T-helper 17 cell (primary cell): ENCODE measurements at regions not wholly inside any gene's neighbourhood (a gene's known extent, or its start where the extent isn't known, plus 50 kb on each side); places are given as distances from the start of the nearest gene placed in this dataset.

Source experiments
- ATAC-seq: fragments of 150-1000 bp; cut with Tn5 transposase; 2 replicates; pipeline ENCODE4 v1.10.0; 2021; ENCODE audit warnings: mild to moderate bottlenecking, moderate library complexity
- DNase-seq, 3 donors: peaks; one replicate each; pipeline versions ENCODE4 v3.0.0 to v3.0.0-alpha.2; 2020 to 2021
- H3K9me3 ChIP-seq: one replicate; pipeline ENCODE4 v1.7.0; 2013; ENCODE audit warnings: low read length, mild to moderate bottlenecking; ENCODE audit not compliant: control insufficient read depth, poor library complexity, severe bottlenecking
- H3K27ac Mint-ChIP-seq: one replicate; pipeline ENCODE4 v1.8.0; 2022; ENCODE audit warnings: mild to moderate bottlenecking, moderate library complexity, mixed read lengths
- H3K27me3 Mint-ChIP-seq: one replicate; pipeline ENCODE4 v1.8.0; 2022; ENCODE audit warnings: mixed read lengths
- H3K36me3 Mint-ChIP-seq: one replicate; pipeline ENCODE4 v1.8.0; 2022; ENCODE audit warnings: low read depth, mixed read lengths
- H3K4me1 Mint-ChIP-seq: one replicate; pipeline ENCODE4 v1.8.0; 2022; ENCODE audit warnings: mild to moderate bottlenecking, mixed read lengths
- H3K4me3 Mint-ChIP-seq: one replicate; pipeline ENCODE4 v1.8.0; 2022; ENCODE audit warnings: mild to moderate bottlenecking, moderate library complexity, mixed read lengths

DNA sequence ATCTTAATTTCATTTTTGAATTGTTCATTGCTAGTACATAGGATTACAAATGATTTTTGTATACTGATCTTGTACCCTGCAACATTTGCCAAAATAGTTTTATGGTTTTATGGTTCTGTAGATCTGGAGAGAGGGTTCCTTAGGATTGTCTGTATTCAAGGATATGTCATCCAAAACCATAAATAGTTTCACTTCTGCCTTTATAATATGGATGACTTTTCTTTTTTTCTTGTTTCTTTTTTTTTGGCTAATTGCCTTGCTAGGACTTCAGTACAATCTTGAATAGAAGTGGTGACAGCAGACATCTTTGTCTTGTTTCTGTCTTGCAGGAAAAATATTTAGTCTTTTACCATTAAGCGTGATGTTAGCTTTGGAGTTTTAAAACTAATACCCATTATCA lies 383.9 kb upstream of the HS6ST1 start:
- Mint-ChIP-seq H3K27me3 (no peaks in the 10 kb centered on the region), H3K36me3 (no peaks in the 10 kb centered on the region), H3K4me3 (no peak overlapping the region), H3K4me1 (no peaks in the 10 kb centered on the region), H3K27ac (no peak overlapping the region)
- ATAC-seq, result no peak
- no peak for DNase-seq
- no peaks in the 10 kb centered on the region for H3K9me3 ChIP-seq

DNA sequence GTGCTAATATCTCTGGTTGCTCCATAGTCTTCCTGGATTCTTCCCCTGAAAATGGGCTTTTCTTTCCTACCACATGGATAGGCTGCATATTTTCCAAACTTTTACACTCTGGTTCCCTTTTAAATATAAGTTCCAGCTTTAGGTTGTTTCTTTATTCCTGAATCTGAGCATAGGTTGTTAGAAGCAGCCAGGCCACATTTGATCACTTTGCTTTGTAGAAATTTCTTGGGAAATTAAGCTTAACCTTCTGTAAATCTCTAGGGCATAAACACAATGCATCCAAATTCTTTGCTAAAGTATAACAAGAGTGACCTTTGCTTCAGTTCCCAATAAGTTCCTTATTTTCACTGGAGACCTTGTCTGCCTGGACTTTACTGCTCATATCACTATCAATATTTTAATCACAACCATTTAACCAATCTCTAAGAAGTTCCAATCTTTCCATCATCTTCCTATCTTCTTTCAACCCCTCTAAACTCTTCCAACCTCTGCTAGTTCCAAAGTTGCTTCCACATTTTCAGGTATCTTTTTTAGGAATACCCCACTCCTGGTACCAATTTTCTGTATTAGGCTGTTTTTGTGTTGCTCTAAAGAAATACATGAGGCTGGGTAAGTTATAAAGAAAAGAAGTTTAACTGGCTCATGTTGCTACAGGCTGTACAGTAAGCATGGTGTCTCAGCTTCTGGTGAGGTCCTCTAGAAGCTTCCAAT lies 389.6 kb upstream of the HS6ST1 start:
- H3K4me3 Mint-ChIP-seq, result no peak overlapping the region
- no peaks in the 10 kb centered on the region for H3K27me3 Mint-ChIP-seq
- DNase-seq, result no peak
- H3K9me3 ChIP-seq, result peaks cover 3% of the 10 kb centered on the region
- ATAC-seq, result no peak
- no peaks in the 10 kb centered on the region for H3K36me3 Mint-ChIP-seq
- no peak overlapping the region for H3K27ac Mint-ChIP-seq
- no peaks in the 10 kb centered on the region for H3K4me1 Mint-ChIP-seq

DNA sequence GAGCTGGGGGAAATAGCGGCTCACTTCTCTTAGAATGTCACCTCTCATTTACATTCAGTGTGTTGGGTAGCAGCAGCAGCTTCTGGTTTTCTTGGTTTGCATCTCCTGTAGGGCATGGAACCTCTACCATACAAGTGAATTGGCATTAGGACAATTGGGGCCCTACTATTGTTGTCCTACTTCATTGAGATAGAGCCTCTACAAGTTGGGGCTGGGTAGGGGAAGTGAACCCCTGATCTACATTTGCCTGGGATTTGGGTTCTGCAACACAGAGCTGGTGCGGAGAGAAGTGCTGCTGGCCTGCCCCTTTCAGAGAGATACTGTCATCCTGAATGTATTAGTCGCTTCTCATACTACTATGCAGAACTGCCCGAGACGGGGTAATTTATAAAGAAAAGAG lies 391.6 kb upstream of the HS6ST1 start:
- H3K36me3 Mint-ChIP-seq, result peaks cover under 1% of the 10 kb centered on the region
- H3K27me3 Mint-ChIP-seq, result peaks cover 9% of the 10 kb centered on the region
- no peak overlapping the region for H3K4me3 Mint-ChIP-seq
- ATAC-seq (no peak), DNase-seq (no peak)
- H3K9me3 ChIP-seq, result peaks cover 3% of the 10 kb centered on the region
- no peak overlapping the region for H3K27ac Mint-ChIP-seq
- no peaks in the 10 kb centered on the region for H3K4me1 Mint-ChIP-seq

- Mint-ChIP-seq H3K4me1 (no peaks in the 10 kb centered on the region), H3K27ac (no peak overlapping the region), H3K36me3 (peaks cover 4% of the 10 kb centered on the region), H3K4me3 (no peak overlapping the region), H3K27me3 (peaks cover 14% of the 10 kb centered on the region)
- H3K9me3 ChIP-seq, result peaks cover 3% of the 10 kb centered on the region
- ATAC-seq (no peak), DNase-seq (no peak)
Observed at GRCh38 chr2:128710729-128711128, 392.1 kb upstream of the HS6ST1 start.

DNA sequence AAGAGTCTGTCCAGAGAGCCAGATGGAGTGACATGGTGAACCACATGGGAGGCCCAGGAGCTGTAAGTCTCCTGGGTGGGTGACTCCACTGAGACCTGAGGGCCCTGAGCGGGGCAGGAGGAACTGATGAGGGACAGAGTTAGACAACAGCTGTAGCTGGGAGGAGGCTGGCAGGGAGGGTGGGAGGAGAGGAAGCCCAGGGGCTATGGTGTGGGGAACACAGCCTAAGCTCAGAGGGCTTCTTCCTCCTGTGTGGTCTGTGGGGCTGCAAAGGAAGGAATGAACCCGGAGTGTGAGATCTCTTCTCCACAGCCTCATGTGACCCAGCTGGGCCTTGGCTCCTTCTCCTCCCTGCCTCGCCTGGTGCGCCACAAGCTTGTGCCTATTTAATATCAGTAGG lies 395.6 kb upstream of the HS6ST1 start:
- Mint-ChIP-seq H3K4me3 (no peak overlapping the region), H3K36me3 (peaks cover 4% of the 10 kb centered on the region), H3K4me1 (no peaks in the 10 kb centered on the region), H3K27ac (no peak overlapping the region), H3K27me3 (peaks cover 29% of the 10 kb centered on the region)
- H3K9me3 ChIP-seq, result no peaks in the 10 kb centered on the region
- ATAC-seq (no peak), DNase-seq (no peak)

DNA sequence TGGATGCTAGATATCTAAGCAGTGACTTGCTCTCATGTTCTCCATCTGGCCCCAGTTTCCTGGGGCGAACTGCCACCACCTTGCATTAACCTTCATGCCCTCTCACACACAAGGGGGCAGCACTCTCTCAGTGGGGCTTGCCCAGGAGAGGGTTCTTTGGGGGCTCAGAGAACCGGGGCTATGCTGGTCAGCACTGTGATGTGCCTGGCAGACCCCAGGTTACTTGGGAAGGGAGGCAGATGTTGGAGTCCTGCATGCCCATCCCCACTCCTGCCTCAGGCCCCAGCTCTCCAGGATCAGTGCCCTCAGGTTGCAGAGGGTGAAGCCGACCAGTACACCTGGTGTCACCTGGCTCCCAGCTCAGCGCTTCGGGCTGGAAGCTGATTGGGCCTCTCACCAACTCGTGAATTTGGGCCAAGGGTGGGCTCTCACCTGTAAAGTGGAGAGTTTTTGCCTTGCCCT lies 396.2 kb upstream of the HS6ST1 start:
- H3K9me3 ChIP-seq, result no peaks in the 10 kb centered on the region
- Mint-ChIP-seq H3K4me1 (no peaks in the 10 kb centered on the region), H3K27ac (no peak overlapping the region), H3K27me3 (peaks cover 29% of the 10 kb centered on the region), H3K36me3 (peaks cover 4% of the 10 kb centered on the region), H3K4me3 (no peak overlapping the region)
- no peak for DNase-seq
- ATAC-seq, result no peak

DNA sequence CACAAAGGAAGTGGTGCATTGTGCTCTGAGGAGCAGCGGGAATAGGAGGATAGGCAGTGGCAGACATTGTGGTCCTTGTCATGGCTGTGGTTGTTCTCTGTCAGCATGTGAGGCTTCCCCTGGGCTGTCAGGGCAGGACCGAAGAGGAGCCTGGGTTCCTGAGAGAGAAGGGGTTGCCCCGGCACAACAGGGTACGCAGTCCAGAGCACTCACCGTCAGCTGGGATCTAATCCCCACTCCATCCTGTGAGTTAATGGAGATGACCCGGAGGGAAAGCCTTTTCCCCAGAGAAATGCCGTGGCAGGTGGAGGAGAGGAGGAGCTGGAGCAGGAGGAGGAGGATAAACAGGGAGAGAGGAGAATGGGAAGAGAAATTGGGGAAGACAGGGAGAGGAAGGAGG lies 396.7 kb upstream of the HS6ST1 start:
- ATAC-seq, result no peak
- Mint-ChIP-seq H3K27ac (no peak overlapping the region), H3K27me3 (peaks cover 33% of the 10 kb centered on the region), H3K4me1 (no peaks in the 10 kb centered on the region), H3K36me3 (peaks cover 4% of the 10 kb centered on the region), H3K4me3 (no peak overlapping the region)
- no peak for DNase-seq
- no peaks in the 10 kb centered on the region for H3K9me3 ChIP-seq

- H3K9me3 ChIP-seq, result no peaks in the 10 kb centered on the region
- ATAC-seq, result no peak
- DNase-seq, result no peak
- Mint-ChIP-seq H3K4me3 (no peak overlapping the region), H3K27ac (no peak overlapping the region), H3K4me1 (no peaks in the 10 kb centered on the region), H3K36me3 (peaks cover 4% of the 10 kb centered on the region), H3K27me3 (peaks cover 33% of the 10 kb centered on the region)
Observed at GRCh38 chr2:128716299-128716721, 397.6 kb upstream of the HS6ST1 start.

DNA sequence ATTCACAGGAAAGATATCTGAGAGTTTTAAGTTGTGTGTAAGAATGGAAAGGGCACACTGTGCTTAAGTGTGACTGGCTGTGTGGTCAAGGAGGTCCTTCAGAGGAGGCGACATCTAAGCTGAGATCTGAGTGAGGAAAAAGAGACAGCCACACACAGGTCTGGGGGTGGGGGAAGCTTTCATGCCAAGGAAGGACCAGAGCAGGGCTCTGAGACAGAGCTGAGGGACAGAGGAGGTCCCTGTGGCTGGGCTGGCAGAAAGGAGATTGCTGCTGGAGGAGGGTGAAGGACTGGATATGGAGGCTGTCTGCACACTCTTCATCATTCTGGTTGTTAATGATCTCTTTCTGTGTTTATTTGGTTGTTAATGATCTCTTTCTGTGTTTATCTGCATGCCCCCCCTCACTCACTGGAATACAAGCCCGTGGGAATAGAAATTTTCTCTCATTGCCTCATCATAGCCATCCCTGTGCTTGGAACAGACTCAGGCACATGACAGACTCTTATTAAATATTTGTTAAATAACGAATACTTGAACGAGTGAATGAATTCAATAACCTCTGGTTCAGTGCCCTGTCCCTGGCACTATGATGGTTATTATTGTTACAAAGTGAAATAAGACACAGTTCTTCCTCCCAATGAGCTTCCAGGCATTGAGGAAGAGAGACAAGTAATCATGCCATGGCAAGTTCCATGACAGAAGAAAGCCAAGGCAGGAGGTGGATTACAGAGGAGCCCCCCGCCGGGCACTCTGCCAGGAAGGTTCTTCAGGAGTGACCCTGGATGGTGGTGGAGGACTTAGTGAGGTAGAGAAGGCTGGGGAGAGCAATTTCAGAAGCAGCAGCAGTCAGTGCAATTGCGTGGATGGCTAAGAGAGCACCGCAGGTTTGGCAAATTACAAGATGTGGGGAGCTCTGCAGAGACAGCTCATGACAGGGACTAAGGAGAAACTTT lies 399.4 kb upstream of the HS6ST1 start:
- Mint-ChIP-seq H3K36me3 (peaks cover 4% of the 10 kb centered on the region), H3K4me3 (no peak overlapping the region), H3K27ac (no peak overlapping the region), H3K4me1 (no peaks in the 10 kb centered on the region), H3K27me3 (peaks cover 33% of the 10 kb centered on the region)
- DNase-seq (no peak), ATAC-seq (no peak)
- H3K9me3 ChIP-seq, result no peaks in the 10 kb centered on the region

- H3K4me3 Mint-ChIP-seq, result no peak overlapping the region
- H3K9me3 ChIP-seq, result no peaks in the 10 kb centered on the region
- no peak for ATAC-seq
- DNase-seq, result no peak
- H3K4me1 Mint-ChIP-seq, result no peaks in the 10 kb centered on the region
- no peak overlapping the region for H3K27ac Mint-ChIP-seq
- peaks cover 23% of the 10 kb centered on the region for H3K27me3 Mint-ChIP-seq
- H3K36me3 Mint-ChIP-seq, result peaks cover 3% of the 10 kb centered on the region
Observed at GRCh38 chr2:128720080-128721022, 401.7 kb upstream of the HS6ST1 start.

DNA sequence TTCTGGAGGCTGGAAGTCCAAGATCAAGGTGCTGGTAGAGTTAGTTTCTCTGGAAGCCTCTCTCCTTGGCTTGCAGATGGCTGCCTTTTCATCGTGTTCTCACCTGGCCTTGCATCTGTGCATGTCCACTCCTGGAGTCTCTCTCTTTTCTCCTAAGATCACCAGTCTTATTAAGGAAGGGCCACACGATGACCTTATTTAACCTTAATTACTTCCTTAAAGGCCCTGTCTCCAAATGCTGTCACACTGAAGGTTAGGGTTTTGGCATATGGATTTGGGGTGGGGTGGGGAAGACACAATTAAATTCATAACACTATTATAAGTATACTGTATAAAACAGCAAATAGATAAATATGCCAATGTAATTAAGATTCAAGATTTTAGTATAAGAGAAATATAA lies 402.4 kb upstream of the HS6ST1 start:
- ATAC-seq, result no peak
- DNase-seq, result no peak
- no peak overlapping the region for H3K27ac Mint-ChIP-seq
- H3K27me3 Mint-ChIP-seq, result peaks cover 15% of the 10 kb centered on the region
- H3K4me3 Mint-ChIP-seq, result no peak overlapping the region
- peaks cover 2% of the 10 kb centered on the region for H3K4me1 Mint-ChIP-seq
- no peaks in the 10 kb centered on the region for H3K36me3 Mint-ChIP-seq
- no peaks in the 10 kb centered on the region for H3K9me3 ChIP-seq

DNA sequence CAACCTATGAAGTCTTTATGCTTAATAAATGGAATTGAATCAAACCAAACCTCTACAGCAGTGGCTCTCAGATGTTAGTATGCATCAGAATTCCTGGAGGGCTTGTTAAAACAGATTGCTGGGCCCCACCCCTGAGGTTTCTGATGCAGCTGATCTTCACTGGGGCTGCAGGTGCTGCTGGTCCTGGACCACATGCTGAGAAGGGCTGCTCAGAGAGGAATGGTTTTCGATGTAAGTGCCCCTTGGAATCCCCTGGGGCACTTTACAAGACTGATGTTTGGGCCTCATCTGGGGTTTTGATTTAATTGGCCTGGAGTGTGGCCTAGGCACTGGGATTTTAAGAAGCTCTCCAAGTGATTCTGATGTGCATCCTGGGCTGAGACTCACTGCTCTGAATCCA lies 403.8 kb upstream of the HS6ST1 start:
- H3K4me1 Mint-ChIP-seq, result peaks cover 2% of the 10 kb centered on the region
- peaks cover 6% of the 10 kb centered on the region for H3K27me3 Mint-ChIP-seq
- H3K9me3 ChIP-seq, result no peaks in the 10 kb centered on the region
- ATAC-seq, result no peak
- no peak overlapping the region for H3K27ac Mint-ChIP-seq
- no peak overlapping the region for H3K4me3 Mint-ChIP-seq
- no peak for DNase-seq
- H3K36me3 Mint-ChIP-seq, result no peaks in the 10 kb centered on the region

DNA sequence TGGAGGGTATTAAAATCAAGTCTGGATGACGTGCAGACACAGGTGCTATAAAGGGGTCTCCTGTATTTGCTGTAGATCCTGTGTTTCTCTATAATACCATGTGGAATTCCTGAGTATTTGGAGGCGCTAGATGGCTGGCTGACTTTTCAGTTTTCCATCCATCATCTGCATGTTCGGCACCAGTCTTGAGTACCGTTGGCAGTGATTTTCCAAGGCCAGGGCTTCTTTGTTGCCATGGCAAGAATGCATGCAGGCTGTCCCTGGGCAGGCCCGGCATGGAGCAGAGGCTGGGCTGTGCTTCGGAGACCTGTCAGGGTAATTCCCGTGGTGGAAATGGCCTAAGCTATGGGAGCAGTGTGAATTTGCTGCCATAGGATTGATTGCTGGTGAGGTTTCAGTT lies 405.9 kb upstream of the HS6ST1 start:
- H3K9me3 ChIP-seq, result no peaks in the 10 kb centered on the region
- no peak overlapping the region for H3K27ac Mint-ChIP-seq
- no peak overlapping the region for H3K4me3 Mint-ChIP-seq
- ATAC-seq (no peak), DNase-seq (no peak)
- H3K27me3 Mint-ChIP-seq, result peaks cover 4% of the 10 kb centered on the region
- H3K4me1 Mint-ChIP-seq, result peaks cover 2% of the 10 kb centered on the region
- no peaks in the 10 kb centered on the region for H3K36me3 Mint-ChIP-seq
